Uterus (tissue), 3 donors: ENCODE measurements at regions not wholly inside any gene's neighbourhood (a gene's known extent, or its start where the extent isn't known, plus 50 kb on each side); places are given as distances from the start of the nearest gene placed in this dataset.

Source experiments
- DNase-seq, 2 donors: peaks; one replicate each; pipeline ENCODE4 v3.0.0-alpha.2; 2019 to 2020
- H3K27ac ChIP-seq, 2 donors: fragments of 200-600 bp; sonication (generic); 1 replicate in 1 of 2; 2 replicates in 1 of 2; pipeline ENCODE4 v1.5.1; 2016 to 2018
- H3K27me3 ChIP-seq, 2 donors: fragments of 200-600 bp; sonication (generic); one replicate each; pipeline ENCODE4 v1.5.1; 2018 to 2019; ENCODE audit warnings: control low read depth in 1 of 2
- H3K36me3 ChIP-seq, 2 donors: fragments of 200-600 bp; sonication (generic); one replicate each; pipeline ENCODE4 v1.5.1; 2019; ENCODE audit warnings: control low read depth in 1 of 2
- H3K4me1 ChIP-seq, 2 donors: fragments of 200-600 bp; sonication (generic); one replicate each; pipeline ENCODE4 v1.5.1; 2018 to 2019; ENCODE audit warnings: control low read depth in 1 of 2
- H3K4me3 ChIP-seq, 2 donors: fragments of 200-600 bp; sonication (generic); 1 replicate in 1 of 2; 2 replicates in 1 of 2; pipeline ENCODE4 v1.5.1; 2018 to 2019; ENCODE audit warnings: mild to moderate bottlenecking in 1 of 2
- H3K9me3 ChIP-seq, 2 donors: fragments of 200-600 bp; sonication (generic); one replicate each; pipeline ENCODE4 v1.5.1; 2019; ENCODE audit warnings: control low read depth in 1 of 2
- CTCF ChIP-seq, 4 experiments: fragments of 200-600 bp in 2 of 4; fragments of 450-650 bp in 2 of 4; sonication (generic) in 2 of 4; IDR thresholded peaks; one replicate each; pipeline ENCODE4 v1.5.1; 2016 to 2019; ENCODE audit warnings: antibody characterized with exemption in 4 of 4, mild to moderate bottlenecking in 2 of 4, moderate library complexity in 1 of 4
- POLR2A ChIP-seq, 2 donors: fragments of 450-650 bp; IDR thresholded peaks; one replicate each; pipeline ENCODE4 v1.6.1; 2016; ENCODE audit warnings: antibody characterized with exemption in 2 of 2, mild to moderate bottlenecking in 1 of 2, moderate library complexity in 1 of 2
- intact Hi-C: fragments of 100-400 bp; cut with DNase I; formaldehyde crosslinking; loops from one replicate; pipeline ENCODE4 v1.15.1; 2023; ENCODE audit warnings: low total_unique reads
- donor health status: DM: yes; HTN: yes; CAD: no.

DNA sequence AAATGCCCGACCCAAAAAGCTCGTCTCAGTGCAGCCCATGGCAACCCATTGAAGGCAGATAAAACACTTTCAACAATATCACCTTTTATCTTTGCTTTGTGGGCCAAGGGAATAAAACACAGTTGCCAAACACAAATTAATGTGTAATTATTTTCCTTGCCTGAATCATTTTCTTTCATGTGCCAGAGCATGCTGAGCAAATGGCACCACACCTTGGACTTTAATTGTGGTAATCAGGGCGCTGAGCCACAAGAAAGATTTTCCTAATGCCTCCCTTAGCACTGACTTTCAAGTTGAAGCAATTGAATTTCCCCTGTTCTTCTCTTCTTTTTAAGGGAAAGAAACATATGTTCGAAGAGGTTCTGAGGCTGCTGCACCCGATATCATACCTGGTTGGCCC lies 297.1 kb upstream of the MSX2 start:
- Histone ChIP-seq H3K9me3 (no peaks in the 10 kb centered on the region), H3K4me1 (no peaks in the 10 kb centered on the region), H3K4me3 (no peak overlapping the region), H3K36me3 (no peaks in the 10 kb centered on the region), H3K27me3 (no peaks in the 10 kb centered on the region), H3K27ac (no peak overlapping the region)
- intact Hi-C loops: no loop called here
- no peak for DNase-seq
- TF ChIP-seq POLR2A (IDR thresholded peaks at IDR 0.05) (no peak), CTCF (IDR thresholded peaks at IDR 0.05) (no peak)

DNA sequence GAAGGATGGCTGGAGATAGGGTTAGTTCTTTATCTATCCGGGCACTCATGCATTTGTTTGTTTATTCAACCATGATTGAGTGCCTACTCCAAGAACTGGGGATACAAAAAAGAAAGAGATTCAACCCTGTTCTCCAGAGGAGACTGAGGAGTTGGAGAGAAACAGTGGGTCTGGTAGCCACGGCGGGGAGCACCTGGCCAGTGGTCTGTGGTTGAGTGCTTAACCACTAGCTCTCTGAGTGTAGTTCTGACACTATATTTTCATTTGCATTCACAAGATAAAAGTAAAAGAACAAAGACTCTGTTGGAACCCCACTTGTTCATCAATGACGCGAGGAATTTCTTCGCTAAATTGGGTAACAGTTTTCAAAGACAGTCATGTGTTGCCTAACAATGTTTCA lies 295.5 kb upstream of the MSX2 start:
- intact Hi-C loops: no loop called here
- TF ChIP-seq POLR2A (IDR thresholded peaks at IDR 0.05): no peak
- TF ChIP-seq CTCF (IDR thresholded peaks at IDR 0.05): no peak
- Histone ChIP-seq H3K27ac (no peak overlapping the region), H3K4me3 (no peak overlapping the region), H3K4me1 (no peaks in the 10 kb centered on the region), H3K36me3 (no peaks in the 10 kb centered on the region), H3K27me3 (no peaks in the 10 kb centered on the region), H3K9me3 (no peaks in the 10 kb centered on the region)
- no peak for DNase-seq

GRCh38 chr5:174430940-174431339 lies 293.4 kb upstream of the MSX2 start:
- DNase-seq: no peak
- intact Hi-C loops: no loop called here
- Histone ChIP-seq H3K27ac (no peak overlapping the region), H3K4me1 (no peaks in the 10 kb centered on the region), H3K4me3 (no peak overlapping the region), H3K27me3 (no peaks in the 10 kb centered on the region), H3K9me3 (no peaks in the 10 kb centered on the region), H3K36me3 (no peaks in the 10 kb centered on the region)
- no peak for TF ChIP-seq CTCF (IDR thresholded peaks at IDR 0.05)
- no peak for TF ChIP-seq POLR2A (IDR thresholded peaks at IDR 0.05)

- H3K27me3 ChIP-seq: no peaks in the 10 kb centered on the region
- intact Hi-C loops: no loop called here
- H3K4me1 ChIP-seq: no peaks in the 10 kb centered on the region
- DNase-seq: no peak
- no peak for TF ChIP-seq POLR2A (IDR thresholded peaks at IDR 0.05)
- no peak for TF ChIP-seq CTCF (IDR thresholded peaks at IDR 0.05)
- no peaks in the 10 kb centered on the region for H3K36me3 ChIP-seq
- no peak overlapping the region for H3K4me3 ChIP-seq
- H3K9me3 ChIP-seq: no peaks in the 10 kb centered on the region
- no peak overlapping the region for H3K27ac ChIP-seq
Measured at GRCh38 chr5:174431504-174431903, 292.9 kb upstream of the MSX2 start.

DNA sequence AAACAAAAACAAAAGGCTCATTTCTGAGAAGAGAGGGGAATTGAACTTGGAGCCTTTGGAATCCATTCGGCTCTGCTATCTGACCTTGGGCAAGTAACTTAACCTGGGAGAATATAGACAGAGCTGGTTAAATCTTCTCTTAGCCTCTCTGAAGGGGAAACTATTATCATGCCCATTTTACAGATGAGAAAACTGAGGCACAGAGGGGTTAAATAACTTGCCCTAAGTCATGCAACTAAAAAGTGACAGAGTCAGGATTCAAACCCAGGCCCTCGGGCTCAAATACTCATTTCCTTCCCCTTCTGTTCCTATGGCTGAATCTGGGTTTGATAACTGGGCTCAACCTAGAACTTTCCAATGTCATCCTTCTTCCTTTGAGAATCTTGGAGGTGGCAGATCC lies 291.3 kb upstream of the MSX2 start:
- H3K27me3 ChIP-seq: no peaks in the 10 kb centered on the region
- H3K27ac ChIP-seq: no peak overlapping the region
- H3K4me3 ChIP-seq: no peak overlapping the region
- no peaks in the 10 kb centered on the region for H3K36me3 ChIP-seq
- H3K4me1 ChIP-seq: no peaks in the 10 kb centered on the region
- no peaks in the 10 kb centered on the region for H3K9me3 ChIP-seq
- intact Hi-C loops: no loop called here
- no peak for DNase-seq
- TF ChIP-seq POLR2A (IDR thresholded peaks at IDR 0.05): no peak
- TF ChIP-seq CTCF (IDR thresholded peaks at IDR 0.05): no peak
